IMR-90 (cell line): ENCODE measurements at regions not wholly inside any gene's neighbourhood (a gene's known extent, or its start where the extent isn't known, plus 50 kb on each side); places are given as distances from the start of the nearest gene placed in this dataset.

Source experiments
- ATAC-seq: fragments of 200-7000 bp; cut with Tn5 transposase; 2 replicates; pipeline ENCODE4 v1.9.1; 2020; ENCODE audit warnings: low read depth, mild to moderate bottlenecking, moderate library complexity
- BruUV-seq: library from RNA; stranded (reverse); fragments of 400-500 nt; replicated peaks from 2 replicates; lab custom pipeline; 2021; lab: Mats Ljungman, UMichigan
- CTCF ChIA-PET: fragments of 300-600 bp; formaldehyde crosslinking; extraction: SDS; loops from one replicate; lab custom pipeline; 2021; ENCODE audit warnings: antibody characterized with exemption; lab: Yijun Ruan, JAX
- POLR2A ChIA-PET: fragments of 300-600 bp; sonication (Branson Sonifier 250); formaldehyde crosslinking; loops from one replicate; lab custom pipeline; 2022; ENCODE audit warnings: antibody characterized with exemption; ENCODE audit not compliant: unreplicated experiment; lab: Charles Lee
- DNase-seq: peaks from one replicate; pipeline ENCODE4 v3.0.0; 2013
- H2AFZ ChIP-seq: replicated peaks from 2 replicates; pipeline ENCODE3; 2013; ENCODE audit warnings: low read length, mild to moderate bottlenecking; ENCODE audit not compliant: poor library complexity
- H2AK5ac ChIP-seq: 2 replicates; pipeline ENCODE4 v1.6.1; 2013; ENCODE audit warnings: low read depth, low read length, inconsistent platforms
- H2AK9ac ChIP-seq: replicated peaks from 2 replicates; pipeline ENCODE3; 2013; ENCODE audit warnings: mild to moderate bottlenecking, low read depth, low read length, moderate library complexity; ENCODE audit not compliant: poor library complexity
- H2BK120ac ChIP-seq: 2 replicates; pipeline ENCODE4 v1.6.1; 2013; ENCODE audit warnings: low read depth, low read length, inconsistent platforms
- H2BK15ac ChIP-seq: 3 replicates; pipeline ENCODE4 v1.6.1; 2013; ENCODE audit warnings: low read depth, low read length, inconsistent platforms
- H2BK20ac ChIP-seq: 2 replicates; pipeline ENCODE4 v1.6.1; 2013; ENCODE audit warnings: low read depth, mild to moderate bottlenecking, inconsistent platforms, low read length, moderate library complexity
- H2BK5ac ChIP-seq: 2 replicates; pipeline ENCODE4 v1.6.1; 2013; ENCODE audit warnings: mild to moderate bottlenecking, low read depth, low read length, inconsistent platforms; ENCODE audit not compliant: poor library complexity, severe bottlenecking
- H3K14ac ChIP-seq: replicated peaks from 2 replicates; pipeline ENCODE4 v1.6.1; 2013; ENCODE audit warnings: low read depth, low read length, inconsistent platforms
- H3K18ac ChIP-seq: 2 replicates; pipeline ENCODE4 v1.6.1; 2013; ENCODE audit warnings: low read depth, low read length, control low read depth
- H3K23ac ChIP-seq: 2 replicates; pipeline ENCODE4 v1.6.1; 2013; ENCODE audit warnings: low read depth, low read length, inconsistent platforms
- H3K27ac ChIP-seq: 2 replicates; pipeline ENCODE4 v1.5.1; 2013; ENCODE audit warnings: mild to moderate bottlenecking, control low read depth, low read length; ENCODE audit not compliant: insufficient read depth
- H3K27me3 ChIP-seq: 2 replicates; pipeline ENCODE4 v1.6.1; 2013; ENCODE audit warnings: low read length; ENCODE audit not compliant: control insufficient read depth, insufficient read depth
- H3K36me3 ChIP-seq: 2 replicates; pipeline ENCODE4 v1.6.1; 2013; ENCODE audit warnings: low read length, mixed read lengths; ENCODE audit not compliant: control insufficient read depth, insufficient read depth
- H3K4ac ChIP-seq: 2 replicates; pipeline ENCODE4 v1.6.1; 2013; ENCODE audit warnings: low read depth, low read length, inconsistent platforms
- H3K4me1 ChIP-seq: 2 replicates; pipeline ENCODE4 v1.6.1; 2013; ENCODE audit warnings: low read length, mixed read lengths; ENCODE audit not compliant: control insufficient read depth, insufficient read depth
- H3K4me2 ChIP-seq: 2 replicates; pipeline ENCODE4 v1.6.1; 2013; ENCODE audit warnings: low read depth, mild to moderate bottlenecking, control low read depth, low read length, moderate library complexity
- H3K4me3 ChIP-seq: 2 replicates; pipeline ENCODE4 v1.5.1; 2013; ENCODE audit warnings: low read depth, mild to moderate bottlenecking, control low read depth, low read length, moderate library complexity; ENCODE audit not compliant: insufficient read depth
- H3K56ac ChIP-seq: 2 replicates; pipeline ENCODE4 v1.6.1; 2013; ENCODE audit warnings: low read length, inconsistent platforms; ENCODE audit not compliant: insufficient read depth; ENCODE audit errors: extremely low read depth
- H3K79me1 ChIP-seq, 2 experiments: 2 replicates each; pipeline ENCODE4 v1.6.1; 2013; ENCODE audit warnings: low read length in 2 of 2, inconsistent platforms in 1 of 2, low read depth in 1 of 2
- H3K9ac ChIP-seq: 2 replicates; pipeline ENCODE4 v1.6.1; 2013; ENCODE audit warnings: low read depth, low read length, control low read depth
- H3K9me1 ChIP-seq: 2 replicates; pipeline ENCODE4 v1.6.1; 2013; ENCODE audit warnings: low read length, inconsistent platforms; ENCODE audit not compliant: insufficient read depth
- H3K9me3 ChIP-seq: 2 replicates; pipeline ENCODE4 v1.6.1; 2013; ENCODE audit warnings: low read length; ENCODE audit not compliant: control insufficient read depth, insufficient read depth
- H4K20me1 ChIP-seq: 2 replicates; pipeline ENCODE4 v1.6.1; 2013; ENCODE audit warnings: low read length, inconsistent platforms; ENCODE audit not compliant: insufficient read depth
- H4K5ac ChIP-seq: 2 replicates; pipeline ENCODE4 v1.6.1; 2013; ENCODE audit warnings: mild to moderate bottlenecking, low read depth, low read length, control low read depth
- H4K8ac ChIP-seq, 2 experiments: 2 replicates each; pipeline ENCODE4 v1.6.1; 2013; ENCODE audit warnings: low read depth in 2 of 2, low read length in 2 of 2, control low read depth in 1 of 2, inconsistent platforms in 1 of 2
- H4K91ac ChIP-seq: 2 replicates; pipeline ENCODE4 v1.6.1; 2013; ENCODE audit warnings: low read depth, low read length, inconsistent platforms; ENCODE audit not compliant: insufficient read depth
- BHLHE40 ChIP-seq: fragments of 150-350 bp; IDR thresholded peaks from 2 replicates; pipeline ENCODE4 v1.6.1; 2016; ENCODE audit warnings: mild to moderate bottlenecking, low read depth, low read length
- CEBPB ChIP-seq: IDR thresholded peaks from 2 replicates; pipeline ENCODE4 v1.6.1; 2012; ENCODE audit warnings: low read depth, low read length, improper control_type of control experiment
- CHD1 ChIP-seq: IDR thresholded peaks from 2 replicates; pipeline ENCODE4 v1.6.1; 2012; ENCODE audit warnings: low read depth, low read length, improper control_type of control experiment
- FOS ChIP-seq: fragments of 150-350 bp; IDR thresholded peaks from 2 replicates; pipeline ENCODE4 v1.6.1; 2016; ENCODE audit warnings: low read depth, low read length
- MAFK ChIP-seq: IDR thresholded peaks from 2 replicates; pipeline ENCODE4 v1.6.1; 2012; ENCODE audit warnings: low read depth, low read length, improper control_type of control experiment
- MAZ ChIP-seq: IDR thresholded peaks from 2 replicates; pipeline ENCODE4 v1.6.1; 2012; ENCODE audit warnings: low read depth, mild to moderate bottlenecking, low read length, improper control_type of control experiment, moderate library complexity, borderline replicate concordance
- MXI1 ChIP-seq: IDR thresholded peaks from 2 replicates; pipeline ENCODE4 v1.6.1; 2012; ENCODE audit warnings: low read depth, mild to moderate bottlenecking, low read length, moderate library complexity, borderline replicate concordance
- NFE2L2 ChIP-seq: fragments of 150-350 bp; IDR thresholded peaks from 2 replicates; pipeline ENCODE4 v1.6.1; 2016; ENCODE audit warnings: low read depth, mild to moderate bottlenecking, low read length
- POLR2A ChIP-seq: IDR thresholded peaks from 2 replicates; pipeline ENCODE4 v1.6.1; 2012; ENCODE audit warnings: mild to moderate bottlenecking, low read depth, low read length
- RAD21 ChIP-seq: IDR thresholded peaks from 2 replicates; pipeline ENCODE4 v1.6.1; 2012; ENCODE audit warnings: low read length, improper control_type of control experiment
- RCOR1 ChIP-seq: IDR thresholded peaks from 2 replicates; pipeline ENCODE4 v1.6.1; 2012; ENCODE audit warnings: mild to moderate bottlenecking, low read length, improper control_type of control experiment; ENCODE audit not compliant: insufficient replicate concordance
- SMC3 ChIP-seq: fragments of 150-350 bp; IDR thresholded peaks from 2 replicates; pipeline ENCODE4 v1.6.1; 2016; ENCODE audit warnings: low read depth, mild to moderate bottlenecking, antibody characterized with exemption, low read length, moderate library complexity
- USF2 ChIP-seq: fragments of 150-350 bp; IDR thresholded peaks from 2 replicates; pipeline ENCODE4 v1.6.1; 2017; ENCODE audit warnings: mild to moderate bottlenecking, antibody characterized with exemption, low read length, low read depth
- WGBS, 2 experiments: methylation state at CpG; one replicate each; pipeline versions ENCODE4 v1.1.5 to v1.1.7; 2013; ENCODE audit warnings: missing lambda C conversion rate in 2 of 2; ENCODE audit not compliant: insufficient read length in 1 of 2; ENCODE audit errors: extremely low coverage in 2 of 2; 5-methylcytosine and 5-hydroxymethylcytosine counted together
- dilution Hi-C: fragments of 300-500 bp; cut with HindIII; formaldehyde crosslinking; loops from one replicate; pipeline ENCODE4 v1.14.3; 2018; ENCODE audit warnings: low sequenced_read_pairs; ENCODE audit not compliant: unreplicated experiment
- in situ Hi-C: fragments of 300-500 bp; cut with MboI; formaldehyde crosslinking; loops from 3 replicates; pipeline ENCODE4 v1.14.3; 2019; ENCODE audit warnings: low sequenced_read_pairs, inconsistent platforms, mixed read lengths
- intact Hi-C: fragments of 100-400 bp; cut with micrococcal nuclease; formaldehyde crosslinking; loops from 2 replicates; pipeline ENCODE4 v1.10.0; 2022
- TF ChIP-seq, protein P1 (sequence below): conservative IDR thresholded peaks from 2 replicates; pipeline ENCODE4 v1.5.1; 2012; ENCODE audit warnings: mild to moderate bottlenecking, low read depth, low read length, improper control_type of control experiment

- Histone ChIP-seq H2BK120ac (no peak overlapping the region), H3K4ac (no peak overlapping the region), H2BK5ac (no peak overlapping the region), H3K79me1 (no peaks in the 10 kb centered on the region), H3K4me1 (no peaks in the 10 kb centered on the region), H3K4me3 (no peak overlapping the region), H3K18ac (no peak overlapping the region), H3K14ac (no peak overlapping the region), H3K23ac (no peak overlapping the region), H3K36me3 (no peaks in the 10 kb centered on the region), H3K9me1 (no peaks in the 10 kb centered on the region), H2BK20ac (no peak overlapping the region), H3K4me2 (no peak overlapping the region), H4K8ac (no peak overlapping the region), H4K5ac (no peak overlapping the region), H3K27me3 (no peaks in the 10 kb centered on the region), H2AFZ (no peak overlapping the region), H2AK5ac (no peak overlapping the region), H2BK15ac (no peak overlapping the region), H4K91ac (no peak overlapping the region), H3K9ac (no peak overlapping the region), H3K27ac (no peak overlapping the region), H2AK9ac (no peak overlapping the region), H4K20me1 (no peaks in the 10 kb centered on the region), H3K9me3 (peaks cover 8% of the 10 kb centered on the region), H3K56ac (no peak overlapping the region)
- WGBS, 2 experiments: no CpG with 5 or more reads among the region's 3 CpGs
- TF ChIP-seq NFE2L2 (no peak), RCOR1 (no peak), BHLHE40 (no peak), MXI1 (no peak), SMC3 (no peak), MAZ (no peak), CEBPB (no peak), USF2 (no peak), CHD1 (no peak), FOS (no peak), POLR2A (no peak), MAFK (no peak), RAD21 (no peak)
- TF ChIP-seq, protein P1, sequence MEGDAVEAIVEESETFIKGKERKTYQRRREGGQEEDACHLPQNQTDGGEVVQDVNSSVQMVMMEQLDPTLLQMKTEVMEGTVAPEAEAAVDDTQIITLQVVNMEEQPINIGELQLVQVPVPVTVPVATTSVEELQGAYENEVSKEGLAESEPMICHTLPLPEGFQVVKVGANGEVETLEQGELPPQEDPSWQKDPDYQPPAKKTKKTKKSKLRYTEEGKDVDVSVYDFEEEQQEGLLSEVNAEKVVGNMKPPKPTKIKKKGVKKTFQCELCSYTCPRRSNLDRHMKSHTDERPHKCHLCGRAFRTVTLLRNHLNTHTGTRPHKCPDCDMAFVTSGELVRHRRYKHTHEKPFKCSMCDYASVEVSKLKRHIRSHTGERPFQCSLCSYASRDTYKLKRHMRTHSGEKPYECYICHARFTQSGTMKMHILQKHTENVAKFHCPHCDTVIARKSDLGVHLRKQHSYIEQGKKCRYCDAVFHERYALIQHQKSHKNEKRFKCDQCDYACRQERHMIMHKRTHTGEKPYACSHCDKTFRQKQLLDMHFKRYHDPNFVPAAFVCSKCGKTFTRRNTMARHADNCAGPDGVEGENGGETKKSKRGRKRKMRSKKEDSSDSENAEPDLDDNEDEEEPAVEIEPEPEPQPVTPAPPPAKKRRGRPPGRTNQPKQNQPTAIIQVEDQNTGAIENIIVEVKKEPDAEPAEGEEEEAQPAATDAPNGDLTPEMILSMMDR: no peak
- intact Hi-C loops: no loop called here
- BruUV-seq: no TSS peak
- ATAC-seq: no peak
- dilution Hi-C loops: no loop called here
- ChIA-PET CTCF (no interaction called here), POLR2A (no interaction called here)
- no peak for DNase-seq
- in situ Hi-C loops: no loop called here
Observed at GRCh38 chr10:26367771-26368170, 70.4 kb upstream of the APBB1IP start.
